ENCODE measurements at regions not wholly inside any gene's neighbourhood (a gene's known extent, or its start where the extent isn't known, plus 50 kb on each side); places are given as distances from the start of the nearest gene placed in this dataset.

GRCh38 chr22:27293721-27294445 is 507.7 kb downstream of the MN1 start:
- no peaks in the 10 kb centered on the region for H3K27me3 ChIP-seq (ENCODE audit: insufficient read depth, low read length)

GRCh38 chr22:27295040-27295439 is 506.5 kb downstream of the MN1 start:
- H3K27ac ChIP-seq (ENCODE audit: low read depth, low read length, poor library complexity, severe bottlenecking) = no peak overlapping the region
- no peak overlapping the region for H3K4me2 ChIP-seq (ENCODE audit: low read length)
- H3K36me3 ChIP-seq (ENCODE audit: insufficient read depth, low read length) = no peaks in the 10 kb centered on the region
- TF ChIP-seq CTCF (IDR thresholded peaks at IDR 0.05; ENCODE audit: low read length) (no peak), EZH2 (IDR thresholded peaks at IDR 0.05; ENCODE audit: borderline replicate concordance, low read length) (no peak)
- no peaks in the 10 kb centered on the region for H4K20me1 ChIP-seq (ENCODE audit: insufficient read depth, low read length)
- H3K4me3 ChIP-seq (ENCODE audit: low read depth, low read length, poor library complexity, severe bottlenecking) = no peak overlapping the region
- no peaks in the 10 kb centered on the region for H3K9me2 ChIP-seq (ENCODE audit: low read depth, low read length)
- H3K27me3 ChIP-seq (ENCODE audit: insufficient read depth, low read length) = no peaks in the 10 kb centered on the region
- no peak overlapping the region for H3K9ac ChIP-seq (ENCODE audit: low read length)
- H3K4me1 ChIP-seq (ENCODE audit: insufficient read depth, low read length, severe bottlenecking) = no peaks in the 10 kb centered on the region
- H3K9me3 ChIP-seq (ENCODE audit: low read length) = no peaks in the 10 kb centered on the region
- no peak overlapping the region for H2AFZ ChIP-seq (ENCODE audit: low read length)
- H3K79me2 ChIP-seq (ENCODE audit: insufficient read depth, low read length) = no peaks in the 10 kb centered on the region
- no peaks in the 10 kb centered on the region for H3F3A ChIP-seq (ENCODE audit: insufficient read depth, low read length)

More at GRCh38 chr22:27293721-27294445, 507.7 kb downstream of the MN1 start:
- no peaks in the 10 kb centered on the region for H4K20me1 ChIP-seq (ENCODE audit: insufficient read depth, low read length)
- no peaks in the 10 kb centered on the region for H3K4me1 ChIP-seq (ENCODE audit: insufficient read depth, low read length, severe bottlenecking)
- H3K9me2 ChIP-seq (ENCODE audit: low read depth, low read length) = no peaks in the 10 kb centered on the region
- H3F3A ChIP-seq (ENCODE audit: insufficient read depth, low read length) = no peaks in the 10 kb centered on the region
- H3K36me3 ChIP-seq (ENCODE audit: insufficient read depth, low read length) = no peaks in the 10 kb centered on the region
- H3K27ac ChIP-seq (ENCODE audit: low read depth, low read length, poor library complexity, severe bottlenecking) = no peak overlapping the region
- no peak overlapping the region for H3K9ac ChIP-seq (ENCODE audit: low read length)
- no peak for TF ChIP-seq EZH2 (IDR thresholded peaks at IDR 0.05; ENCODE audit: borderline replicate concordance, low read length)
- TF ChIP-seq CTCF (IDR thresholded peaks at IDR 0.05; ENCODE audit: low read length) = no peak
- no peak overlapping the region for H3K4me3 ChIP-seq (ENCODE audit: low read depth, low read length, poor library complexity, severe bottlenecking)
- no peak overlapping the region for H2AFZ ChIP-seq (ENCODE audit: low read length)
- no peaks in the 10 kb centered on the region for H3K79me2 ChIP-seq (ENCODE audit: insufficient read depth, low read length)
- H3K4me2 ChIP-seq (ENCODE audit: low read length) = no peak overlapping the region
- no peaks in the 10 kb centered on the region for H3K9me3 ChIP-seq (ENCODE audit: low read length)

- H3K9me3 ChIP-seq (ENCODE audit: low read length) = no peaks in the 10 kb centered on the region
- no peak overlapping the region for H3K4me3 ChIP-seq (ENCODE audit: low read depth, low read length, poor library complexity, severe bottlenecking)
- H3K4me1 ChIP-seq (ENCODE audit: insufficient read depth, low read length, severe bottlenecking) = no peaks in the 10 kb centered on the region
- TF ChIP-seq CTCF (IDR thresholded peaks at IDR 0.05; ENCODE audit: low read length) = no peak
- H3F3A ChIP-seq (ENCODE audit: insufficient read depth, low read length) = no peaks in the 10 kb centered on the region
- no peaks in the 10 kb centered on the region for H3K9me2 ChIP-seq (ENCODE audit: low read depth, low read length)
- H3K79me2 ChIP-seq (ENCODE audit: insufficient read depth, low read length) = no peaks in the 10 kb centered on the region
- no peak overlapping the region for H2AFZ ChIP-seq (ENCODE audit: low read length)
- H3K27ac ChIP-seq (ENCODE audit: low read depth, low read length, poor library complexity, severe bottlenecking) = no peak overlapping the region
- no peak overlapping the region for H3K9ac ChIP-seq (ENCODE audit: low read length)
- no peaks in the 10 kb centered on the region for H4K20me1 ChIP-seq (ENCODE audit: insufficient read depth, low read length)
- no peaks in the 10 kb centered on the region for H3K27me3 ChIP-seq (ENCODE audit: insufficient read depth, low read length)
- H3K36me3 ChIP-seq (ENCODE audit: insufficient read depth, low read length) = no peaks in the 10 kb centered on the region
- no peak overlapping the region for H3K4me2 ChIP-seq (ENCODE audit: low read length)
Measured at GRCh38 chr22:27295605-27296004, 506.0 kb downstream of the MN1 start.

Measured in OCI-LY1 (cell line).